Spinal cord (tissue), 9 donors: ENCODE measurements at regions not wholly inside any gene's neighbourhood (a gene's known extent, or its start where the extent isn't known, plus 50 kb on each side); places are given as distances from the start of the nearest gene placed in this dataset.

ENCODE experiments used
- DNase-seq, 6 donors: peaks; one replicate each; pipeline versions ENCODE4 v3.0.0 to v3.0.0-alpha.2; 2013 to 2015; ENCODE audit warnings: low spot score in 6 of 6, low read depth in 4 of 6
- H3K27ac ChIP-seq: one replicate; pipeline ENCODE4 v1.5.1; 2013; ENCODE audit warnings: low read depth, low read length, control low read depth
- H3K27me3 ChIP-seq: one replicate; pipeline ENCODE4 v1.6.1; 2013; ENCODE audit warnings: low read length; ENCODE audit not compliant: control insufficient read depth, insufficient read depth
- H3K36me3 ChIP-seq: one replicate; pipeline ENCODE4 v1.6.1; 2013; ENCODE audit warnings: low read length; ENCODE audit not compliant: control insufficient read depth, insufficient read depth
- H3K4me1 ChIP-seq: one replicate; pipeline ENCODE4 v1.6.1; 2013; ENCODE audit warnings: low read length; ENCODE audit not compliant: control insufficient read depth, insufficient read depth
- H3K4me3 ChIP-seq: one replicate; pipeline ENCODE4 v1.5.1; 2013; ENCODE audit warnings: low read depth, low read length, control low read depth
- H3K9me3 ChIP-seq: one replicate; pipeline ENCODE4 v1.6.1; 2013; ENCODE audit warnings: low read length; ENCODE audit not compliant: control insufficient read depth, insufficient read depth
- WGBS: methylation state at CpG from one replicate; pipeline ENCODE4 v1.1.5; 2013; ENCODE audit warnings: missing lambda C conversion rate; ENCODE audit not compliant: insufficient coverage; 5-methylcytosine and 5-hydroxymethylcytosine counted together
- donor health status: healthy.

DNA sequence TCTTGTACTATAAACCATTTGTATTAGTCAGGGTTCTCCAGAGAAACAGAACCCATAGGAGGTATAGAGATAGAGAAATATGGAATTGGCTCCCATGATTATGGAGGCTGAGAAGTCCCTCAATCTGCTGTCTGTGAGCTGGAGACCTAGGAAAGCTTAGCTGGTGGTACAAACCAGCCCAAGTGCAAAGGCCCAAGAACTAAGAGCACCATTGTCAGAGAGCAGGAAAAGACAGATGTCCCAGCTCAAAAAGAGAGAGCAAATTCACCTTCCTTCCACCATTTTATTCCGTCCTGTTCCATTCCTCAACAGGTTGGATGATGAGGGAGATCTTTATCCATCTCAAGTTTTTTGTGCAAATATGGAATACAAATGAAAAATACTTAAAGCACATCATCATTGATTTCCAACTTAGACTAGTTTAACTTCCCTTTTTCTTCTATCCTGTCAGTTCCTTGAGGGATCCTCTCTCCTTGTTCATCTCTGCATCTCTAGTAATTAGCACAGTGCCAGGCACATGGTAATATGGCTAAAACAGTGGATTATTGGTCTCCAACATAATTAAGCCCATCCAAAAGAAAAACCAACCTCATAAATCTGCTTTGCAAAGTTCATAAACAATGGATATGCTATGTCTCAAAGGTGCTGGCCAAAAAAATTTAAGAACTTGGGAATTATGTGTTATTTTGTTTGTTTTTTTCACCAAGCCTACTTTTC is 83.1 kb upstream of the PIK3CG start:
- H3K4me3 ChIP-seq = no peak overlapping the region
- H3K4me1 ChIP-seq = no peaks in the 10 kb centered on the region
- no CpG with 5 or more reads among the region's 1 CpG for WGBS
- H3K9me3 ChIP-seq = no peaks in the 10 kb centered on the region
- no peaks in the 10 kb centered on the region for H3K36me3 ChIP-seq
- DNase-seq = no peak
- no peak overlapping the region for H3K27ac ChIP-seq
- no peaks in the 10 kb centered on the region for H3K27me3 ChIP-seq

DNA sequence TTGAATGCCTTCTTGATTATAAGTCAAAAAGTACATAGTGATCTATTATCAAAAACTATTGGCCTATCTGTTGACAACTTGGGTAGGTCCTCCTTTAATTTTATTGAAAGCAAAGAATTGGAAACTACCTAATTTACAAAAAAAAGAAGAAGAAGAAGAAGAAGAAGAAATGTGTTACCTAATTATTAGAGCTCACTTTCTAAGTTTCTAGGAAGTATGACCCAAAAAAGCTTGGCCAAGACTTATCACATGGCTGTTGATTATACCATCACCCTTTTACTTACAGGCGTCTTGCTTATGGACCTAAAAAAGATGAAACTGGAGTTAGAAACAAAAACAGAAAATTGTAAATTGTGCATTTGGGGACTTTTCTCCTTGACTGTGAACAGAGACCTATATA is 81.8 kb upstream of the PIK3CG start:
- H3K27me3 ChIP-seq = no peaks in the 10 kb centered on the region
- H3K4me1 ChIP-seq = no peaks in the 10 kb centered on the region
- no CpG with 5 or more reads among the region's 1 CpG for WGBS
- no peak overlapping the region for H3K27ac ChIP-seq
- no peak overlapping the region for H3K4me3 ChIP-seq
- DNase-seq = no peak
- H3K36me3 ChIP-seq = no peaks in the 10 kb centered on the region
- no peaks in the 10 kb centered on the region for H3K9me3 ChIP-seq

GRCh38 chr7:106788637-106789036 is 76.4 kb upstream of the PIK3CG start:
- no peak overlapping the region for H3K27ac ChIP-seq
- H3K9me3 ChIP-seq = no peaks in the 10 kb centered on the region
- no peaks in the 10 kb centered on the region for H3K27me3 ChIP-seq
- H3K4me1 ChIP-seq = no peaks in the 10 kb centered on the region
- WGBS = no CpG with 5 or more reads among the region's 1 CpG
- no peak overlapping the region for H3K4me3 ChIP-seq
- no peak for DNase-seq
- no peaks in the 10 kb centered on the region for H3K36me3 ChIP-seq

GRCh38 chr7:106791526-106791925 is 73.6 kb upstream of the PIK3CG start:
- no peaks in the 10 kb centered on the region for H3K4me1 ChIP-seq
- no peaks in the 10 kb centered on the region for H3K27me3 ChIP-seq
- H3K36me3 ChIP-seq = no peaks in the 10 kb centered on the region
- no peak overlapping the region for H3K27ac ChIP-seq
- WGBS = 57% methylated on average over 1 of the region's 4 CpGs
- H3K9me3 ChIP-seq = no peaks in the 10 kb centered on the region
- no peak overlapping the region for H3K4me3 ChIP-seq
- no peak for DNase-seq

GRCh38 chr7:106792233-106792926 is 72.7 kb upstream of the PIK3CG start:
- Histone ChIP-seq H3K27me3 (no peaks in the 10 kb centered on the region), H3K27ac (no peak overlapping the region), H3K4me1 (no peaks in the 10 kb centered on the region), H3K4me3 (no peak overlapping the region), H3K9me3 (no peaks in the 10 kb centered on the region), H3K36me3 (no peaks in the 10 kb centered on the region)
- WGBS = 54% methylated on average over 3 of the region's 8 CpGs
- DNase-seq = no peak

DNA sequence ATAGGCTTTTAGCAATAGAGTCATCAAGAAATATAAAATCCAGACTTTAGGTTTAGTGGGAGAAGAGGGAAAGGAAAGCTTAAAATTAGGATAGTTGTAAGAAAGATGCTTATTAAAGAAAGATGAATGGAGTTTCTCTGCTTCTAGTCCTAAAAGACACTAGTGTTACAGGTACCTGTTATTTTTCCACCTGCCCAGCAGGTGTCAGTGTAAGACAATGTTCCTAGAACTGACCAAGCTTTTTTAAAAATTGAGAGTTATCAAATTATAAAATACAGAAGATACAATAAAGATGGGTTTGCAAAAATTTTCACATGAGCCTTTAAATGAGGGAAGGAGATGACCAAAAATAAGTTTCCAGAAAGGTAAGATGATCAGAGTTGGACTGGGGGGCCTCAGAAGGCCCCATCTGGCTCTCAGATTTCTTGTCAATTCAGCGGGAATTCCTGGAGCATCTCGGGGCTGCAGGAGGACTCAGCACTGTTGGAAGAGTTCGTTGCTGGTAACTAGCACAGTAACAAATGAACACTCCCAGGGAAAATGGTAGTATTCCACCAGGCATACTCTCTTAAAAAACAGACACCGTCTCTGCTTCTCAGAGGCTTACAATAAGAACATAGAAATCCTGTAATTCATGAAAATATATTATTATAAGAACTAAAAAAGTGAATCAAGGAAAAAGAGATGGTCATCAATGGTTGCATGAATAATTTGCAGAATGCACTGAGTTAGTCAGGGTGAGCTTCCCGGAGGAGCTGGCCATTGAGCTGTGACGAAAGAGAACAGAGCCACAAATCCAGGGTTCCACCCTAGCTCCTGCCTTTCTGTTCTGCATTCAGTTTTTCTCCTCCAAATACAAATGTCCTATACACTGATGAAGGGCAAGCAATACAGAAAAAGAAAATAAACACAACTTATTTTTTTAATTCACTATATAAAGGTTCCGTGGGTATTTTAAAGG is 71.8 kb upstream of the PIK3CG start:
- 51% methylated on average over 3 of the region's 7 CpGs for WGBS
- DNase-seq = peak in 4 of 6 donors; percentile 19 to 83 (median 38)
- Histone ChIP-seq H3K4me1 (no peaks in the 10 kb centered on the region), H3K9me3 (no peaks in the 10 kb centered on the region), H3K27me3 (no peaks in the 10 kb centered on the region), H3K36me3 (no peaks in the 10 kb centered on the region), H3K27ac (no peak overlapping the region), H3K4me3 (no peak overlapping the region)

GRCh38 chr7:106794276-106795083 is 70.6 kb upstream of the PIK3CG start:
- no peaks in the 10 kb centered on the region for H3K36me3 ChIP-seq
- DNase-seq = peak in 1 of 6 donors; percentile 63
- H3K4me1 ChIP-seq = no peaks in the 10 kb centered on the region
- H3K4me3 ChIP-seq = no peak overlapping the region
- no peaks in the 10 kb centered on the region for H3K9me3 ChIP-seq
- 86% methylated on average over 5 of the region's 6 CpGs for WGBS
- H3K27ac ChIP-seq = no peak overlapping the region
- no peaks in the 10 kb centered on the region for H3K27me3 ChIP-seq

DNA sequence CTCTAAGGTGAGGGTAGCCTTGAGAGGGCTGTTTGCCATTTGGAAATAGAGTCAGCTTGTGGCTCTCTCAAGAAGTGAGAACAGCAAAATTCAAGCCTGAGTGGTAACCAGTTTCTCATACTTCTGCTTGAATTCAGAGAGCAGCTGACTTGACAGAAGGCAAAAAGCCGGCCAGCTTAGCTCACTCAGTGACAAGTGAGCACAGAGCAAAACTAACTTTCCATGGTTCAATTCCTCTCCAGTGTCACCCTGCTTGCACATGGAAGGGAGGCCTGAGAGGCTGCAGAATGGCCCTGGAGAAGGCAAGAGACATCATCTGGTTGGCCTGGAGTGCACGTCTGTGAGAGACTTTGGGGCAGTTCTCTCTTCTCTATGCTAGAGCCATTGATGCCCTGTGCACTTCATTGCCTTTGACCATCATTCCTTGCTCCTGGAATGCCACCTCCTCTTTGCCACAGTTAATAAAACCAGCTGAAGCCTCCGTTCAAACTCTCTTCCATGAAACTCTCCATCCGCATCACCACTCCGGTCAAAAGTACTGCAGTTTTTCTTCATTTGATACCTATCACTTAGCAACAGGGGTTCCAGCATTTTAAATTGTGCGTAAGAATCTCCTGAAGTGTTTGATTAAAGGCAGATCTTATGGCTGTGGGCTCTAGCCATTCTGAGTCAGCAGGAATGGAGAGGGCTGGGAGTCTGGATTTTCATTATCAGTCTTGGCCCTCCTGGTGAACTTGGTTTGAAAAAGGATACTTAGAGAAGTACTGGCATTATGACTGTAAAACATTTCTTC is 69.8 kb upstream of the PIK3CG start:
- Histone ChIP-seq H3K27ac (no peak overlapping the region), H3K9me3 (no peaks in the 10 kb centered on the region), H3K27me3 (no peaks in the 10 kb centered on the region), H3K36me3 (no peaks in the 10 kb centered on the region), H3K4me1 (no peaks in the 10 kb centered on the region), H3K4me3 (no peak overlapping the region)
- 76% methylated on average over 4 of the region's 6 CpGs for WGBS
- DNase-seq = peak in 1 of 6 donors; percentile 74
